Neural cell (in vitro differentiated cells): ENCODE measurements at regions not wholly inside any gene's neighbourhood (a gene's known extent, or its start where the extent isn't known, plus 50 kb on each side); places are given as distances from the start of the nearest gene placed in this dataset.

Experiments
- CTCF ChIP-seq: fragments of 450-650 bp; IDR thresholded peaks from 2 replicates; pipeline ENCODE4 v1.5.1; 2014; ENCODE audit warnings: antibody characterized with exemption, mild to moderate bottlenecking, moderate library complexity; ENCODE audit not compliant: poor library complexity, severe bottlenecking
- MXI1 ChIP-seq: fragments of 450-650 bp; conservative IDR thresholded peaks from 2 replicates; pipeline ENCODE4 v1.6.1; 2014; ENCODE audit warnings: antibody characterized with exemption, mild to moderate bottlenecking; ENCODE audit not compliant: poor library complexity, severe bottlenecking
- POLR2AphosphoS5 ChIP-seq: IDR thresholded peaks from 2 replicates; pipeline ENCODE4 v1.6.1; 2012

GRCh38 chrX:508163-508562, 121.5 kb upstream of the PPP2R3B start:
- TF ChIP-seq CTCF: no peak
- no peak for TF ChIP-seq MXI1
- no peak for TF ChIP-seq POLR2AphosphoS5
